ENCODE measurements at regions not wholly inside any gene's neighbourhood (a gene's known extent, or its start where the extent isn't known, plus 50 kb on each side); places are given as distances from the start of the nearest gene placed in this dataset.

- no peak for FAIRE-seq
- no peak overlapping the region for H3K27ac ChIP-seq
- H3K9me3 ChIP-seq: no peaks in the 10 kb centered on the region
- H3K36me3 ChIP-seq: no peaks in the 10 kb centered on the region
- ATAC-seq: no peak
- no peaks in the 10 kb centered on the region for H3K27me3 ChIP-seq
- TF ChIP-seq CTCF (IDR thresholded peaks at IDR 0.05): no peak
- 58 to 63% methylated on average over 9 of the region's 9 CpGs for WGBS, 2 donors
- H3K4me3 ChIP-seq: no peak overlapping the region
- intact Hi-C loops (cut with DNase I): no loop called here
- no peaks in the 10 kb centered on the region for H3K4me1 ChIP-seq
- no peak for DNase-seq
Observed at GRCh38 chr18:8496186-8496585, 113.1 kb upstream of the RAB12 start.

- Histone ChIP-seq H3K27ac (no peak overlapping the region), H3K36me3 (no peaks in the 10 kb centered on the region), H3K27me3 (no peaks in the 10 kb centered on the region), H3K4me3 (no peak overlapping the region), H3K9me3 (no peaks in the 10 kb centered on the region), H3K4me1 (no peaks in the 10 kb centered on the region)
- no peak for TF ChIP-seq CTCF (IDR thresholded peaks at IDR 0.05)
- intact Hi-C loops (cut with DNase I): no loop called here
- 84 to 92% methylated on average over 4 of the region's 4 CpGs for WGBS, 2 donors
- ATAC-seq: no peak
- no peak for DNase-seq
- FAIRE-seq: no peak
Observed at GRCh38 chr18:8498905-8499304, 110.3 kb upstream of the RAB12 start.

GRCh38 chr18:8499810-8500675, 109.2 kb upstream of the RAB12 start:
- H3K9me3 ChIP-seq: no peaks in the 10 kb centered on the region
- intact Hi-C loops (cut with DNase I): no loop called here
- WGBS, 2 donors: 61 to 68% methylated on average over 8 of the region's 8 CpGs
- H3K4me3 ChIP-seq: no peak overlapping the region
- no peaks in the 10 kb centered on the region for H3K36me3 ChIP-seq
- no peak for TF ChIP-seq CTCF (IDR thresholded peaks at IDR 0.05)
- no peak overlapping the region for H3K27ac ChIP-seq
- no peak for FAIRE-seq
- peak in 3 of 4 donors; percentile 42 to 81 (median 81) for ATAC-seq
- no peaks in the 10 kb centered on the region for H3K27me3 ChIP-seq
- DNase-seq: peak in 1 of 6 donors; percentile 5
- no peaks in the 10 kb centered on the region for H3K4me1 ChIP-seq

- intact Hi-C loops (cut with DNase I): no loop called here
- H3K4me3 ChIP-seq: no peak overlapping the region
- no peaks in the 10 kb centered on the region for H3K4me1 ChIP-seq
- ATAC-seq (peak in 2 of 4 donors; percentile 34 to 56), DNase-seq (no peak), FAIRE-seq (no peak)
- H3K9me3 ChIP-seq: no peaks in the 10 kb centered on the region
- TF ChIP-seq CTCF (IDR thresholded peaks at IDR 0.05): no peak
- no peak overlapping the region for H3K27ac ChIP-seq
- H3K36me3 ChIP-seq: no peaks in the 10 kb centered on the region
- H3K27me3 ChIP-seq: no peaks in the 10 kb centered on the region
- WGBS, 2 donors: 45 to 50% methylated on average over 12 of the region's 12 CpGs
Observed at GRCh38 chr18:8501044-8501443, 108.2 kb upstream of the RAB12 start.

- 73 to 83% methylated on average over 1 of the region's 1 CpG for WGBS, 2 donors
- intact Hi-C loops (cut with DNase I): no loop called here
- H3K4me1 ChIP-seq: no peaks in the 10 kb centered on the region
- no peak for TF ChIP-seq CTCF (IDR thresholded peaks at IDR 0.05)
- ATAC-seq: no peak
- H3K27ac ChIP-seq: no peak overlapping the region
- H3K4me3 ChIP-seq: no peak overlapping the region
- FAIRE-seq: no peak
- no peaks in the 10 kb centered on the region for H3K9me3 ChIP-seq
- H3K27me3 ChIP-seq: no peaks in the 10 kb centered on the region
- DNase-seq: no peak
- H3K36me3 ChIP-seq: no peaks in the 10 kb centered on the region
Observed at GRCh38 chr18:8503248-8503647, 106.0 kb upstream of the RAB12 start.

All from pancreas (tissue), 10 donors.